IPS DF 6.9 (cell line): ENCODE measurements at regions not wholly inside any gene's neighbourhood (a gene's known extent, or its start where the extent isn't known, plus 50 kb on each side); places are given as distances from the start of the nearest gene placed in this dataset.

Source experiments
- DNase-seq: peaks from one replicate; pipeline ENCODE4 v3.0.0-alpha.2; 2013; ENCODE audit warnings: low read depth, low spot score
- H3K27ac ChIP-seq: one replicate; pipeline ENCODE4 v1.5.1; 2013; ENCODE audit warnings: low read length, control low read depth
- H3K27me3 ChIP-seq: 2 replicates; pipeline ENCODE4 v1.6.1; 2013; ENCODE audit warnings: mild to moderate bottlenecking, low read length; ENCODE audit not compliant: control insufficient read depth, insufficient read depth
- H3K36me3 ChIP-seq: 2 replicates; pipeline ENCODE4 v1.6.1; 2013; ENCODE audit warnings: low read length; ENCODE audit not compliant: control insufficient read depth, insufficient read depth
- H3K4me1 ChIP-seq: 2 replicates; pipeline ENCODE4 v1.6.1; 2013; ENCODE audit warnings: low read length; ENCODE audit not compliant: control insufficient read depth, insufficient read depth
- H3K4me3 ChIP-seq: 2 replicates; pipeline ENCODE4 v1.5.1; 2013; ENCODE audit warnings: mild to moderate bottlenecking, low read length
- H3K9me3 ChIP-seq: 2 replicates; pipeline ENCODE4 v1.6.1; 2013; ENCODE audit warnings: low read length, inconsistent platforms; ENCODE audit not compliant: control insufficient read depth, insufficient read depth
- WGBS: extraction: QIAGEN DNeasy Blood & Tissue Kit; methylation state at CpG from one replicate; pipeline ENCODE4 v1.1.7; 2013; ENCODE audit warnings: mixed read lengths, missing lambda C conversion rate; ENCODE audit not compliant: insufficient read length, insufficient coverage; 5-methylcytosine and 5-hydroxymethylcytosine counted together

DNA sequence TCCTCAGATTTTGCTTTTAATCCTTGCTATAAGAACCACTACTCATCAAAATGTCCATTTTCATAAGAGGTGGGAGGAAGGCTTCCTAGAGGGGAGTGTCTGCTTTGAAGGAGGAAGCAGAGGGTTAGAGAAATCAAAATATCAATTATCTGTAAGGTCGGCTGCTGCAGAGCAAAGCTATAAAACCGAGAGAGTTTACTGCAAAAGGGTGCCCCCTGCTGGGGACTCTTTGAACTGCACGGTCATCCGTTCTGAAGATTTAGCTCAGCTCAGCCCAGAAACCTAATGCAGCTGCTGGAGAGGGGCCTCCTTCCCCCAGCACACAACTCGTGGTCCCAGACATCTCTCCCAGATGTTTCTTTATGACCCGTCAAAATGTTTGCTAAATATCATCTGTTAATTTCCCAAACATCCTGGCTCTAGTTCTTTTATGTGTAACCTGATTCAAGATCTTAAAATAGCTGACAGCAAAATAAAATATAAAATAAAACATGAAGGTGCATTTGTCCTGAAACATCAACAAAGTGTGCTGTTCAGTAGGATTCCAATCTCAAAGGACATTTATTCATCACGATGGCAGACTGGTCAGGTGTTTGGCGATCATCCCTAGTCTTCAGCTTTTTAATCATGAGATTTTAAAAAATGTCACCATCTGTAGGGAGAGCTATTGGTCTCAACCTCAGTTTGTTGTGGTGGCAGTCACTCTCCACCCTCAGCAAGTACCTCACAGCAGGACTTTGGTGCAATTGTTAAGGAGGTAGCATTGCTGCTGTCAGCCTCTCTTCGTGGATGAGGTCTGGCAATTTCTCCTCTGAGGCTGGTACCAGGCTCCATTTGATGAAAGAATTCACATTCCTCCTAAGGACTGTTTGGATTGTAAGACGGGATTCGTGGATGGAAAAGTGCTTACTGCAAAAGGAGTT lies 185.9 kb downstream of the MTX2 start:
- no CpG with 5 or more reads among the region's 11 CpGs for WGBS
- H3K9me3 ChIP-seq, result no peaks in the 10 kb centered on the region
- H3K36me3 ChIP-seq, result no peaks in the 10 kb centered on the region
- H3K27me3 ChIP-seq, result no peaks in the 10 kb centered on the region
- H3K27ac ChIP-seq, result no peak overlapping the region
- peaks cover 7% of the 10 kb centered on the region; the same call in 1 of the 2 replicates for H3K4me1 ChIP-seq
- no peak overlapping the region for H3K4me3 ChIP-seq
- peak; percentile 50 for DNase-seq

DNA sequence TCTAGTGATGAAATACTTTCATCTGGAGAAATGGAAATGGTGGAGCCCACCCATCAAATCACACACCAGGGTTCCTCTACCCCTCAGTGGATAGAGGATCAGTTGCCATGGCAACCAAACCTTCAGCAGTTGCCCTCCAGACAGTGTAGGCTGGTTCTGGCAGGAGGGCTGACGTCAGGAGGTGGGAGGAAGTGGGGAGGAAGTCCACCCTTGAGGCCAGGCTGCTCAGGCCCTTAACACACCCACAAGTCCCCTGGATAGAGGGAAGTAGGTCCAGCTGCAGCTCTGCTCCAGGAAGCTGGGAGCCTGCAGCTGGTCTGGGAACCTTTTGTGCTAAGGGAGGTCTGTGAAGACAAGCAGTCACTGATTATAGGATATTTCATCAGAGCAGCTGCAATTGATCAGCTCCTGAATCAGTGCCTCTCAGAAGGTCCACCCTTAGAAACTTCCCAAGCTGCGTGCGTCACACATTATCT lies 186.6 kb downstream of the MTX2 start:
- WGBS, result no CpG with 5 or more reads among the region's 3 CpGs
- Histone ChIP-seq H3K27me3 (no peaks in the 10 kb centered on the region), H3K4me3 (no peak overlapping the region), H3K4me1 (peaks cover 3% of the 10 kb centered on the region; the same call in 1 of the 2 replicates), H3K27ac (no peak overlapping the region), H3K36me3 (no peaks in the 10 kb centered on the region), H3K9me3 (no peaks in the 10 kb centered on the region)
- no peak for DNase-seq

DNA sequence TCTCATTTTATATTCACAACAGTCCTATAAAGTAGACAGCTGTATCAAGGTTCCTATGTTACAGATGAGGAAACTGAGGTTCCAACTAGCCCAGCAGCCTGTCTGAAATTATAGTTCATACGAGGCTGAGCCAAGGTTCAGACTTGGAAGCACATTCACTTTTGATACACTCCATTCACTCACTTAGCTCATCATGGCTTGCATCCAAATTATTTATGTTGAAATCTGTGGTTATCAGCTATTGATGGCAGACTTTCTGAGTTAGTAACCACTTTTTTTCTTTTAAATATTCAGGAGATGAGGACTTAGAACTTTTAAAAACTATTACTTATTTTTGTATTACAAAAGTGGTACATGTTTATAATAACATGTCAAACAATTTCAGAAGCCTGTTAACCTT lies 188.2 kb downstream of the MTX2 start:
- WGBS, result no CpG with 5 or more reads among the region's 1 CpG
- no peak for DNase-seq
- H3K27ac ChIP-seq, result no peak overlapping the region
- H3K27me3 ChIP-seq, result no peaks in the 10 kb centered on the region
- H3K36me3 ChIP-seq, result no peaks in the 10 kb centered on the region
- no peaks in the 10 kb centered on the region for H3K4me1 ChIP-seq
- H3K9me3 ChIP-seq, result no peaks in the 10 kb centered on the region
- H3K4me3 ChIP-seq, result no peak overlapping the region

DNA sequence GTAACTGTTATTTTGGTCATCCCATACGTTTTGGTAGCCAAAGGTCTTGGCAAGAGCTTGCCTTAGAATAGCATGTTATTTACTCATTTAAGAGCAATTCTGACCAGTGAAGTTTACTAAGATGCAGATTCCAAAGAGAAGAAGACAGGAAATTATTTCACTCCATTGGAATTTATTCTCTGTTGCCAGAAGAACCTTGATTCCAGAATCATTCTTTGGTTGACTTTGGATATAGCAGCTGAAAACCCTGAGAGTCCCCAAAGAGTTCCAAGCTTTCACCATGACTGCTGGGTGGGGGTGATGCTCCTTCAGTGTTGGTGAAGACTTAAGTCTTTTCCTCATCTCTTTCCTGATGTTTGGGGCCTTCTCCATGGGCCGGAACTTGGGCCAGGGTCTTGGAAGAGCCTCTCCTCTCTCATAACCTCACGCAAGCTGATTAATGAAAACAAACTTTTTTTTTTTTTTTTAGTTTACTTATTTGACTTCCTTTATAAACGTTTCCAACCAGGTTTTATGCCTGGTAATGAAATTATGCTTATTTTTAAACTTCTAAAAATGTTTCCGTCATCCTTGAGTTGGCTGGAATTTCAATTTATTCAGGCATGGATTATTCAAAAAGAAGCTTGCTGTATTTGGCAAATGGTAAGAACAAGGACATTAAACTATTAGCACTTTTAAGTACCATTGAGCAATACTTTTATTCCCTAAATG lies 192.0 kb downstream of the MTX2 start:
- Histone ChIP-seq H3K4me3 (no peak overlapping the region), H3K27me3 (no peaks in the 10 kb centered on the region), H3K4me1 (no peaks in the 10 kb centered on the region), H3K9me3 (no peaks in the 10 kb centered on the region), H3K27ac (no peak overlapping the region), H3K36me3 (no peaks in the 10 kb centered on the region)
- no CpG with 5 or more reads among the region's 5 CpGs for WGBS
- DNase-seq, result no peak

- H3K27me3 ChIP-seq, result no peaks in the 10 kb centered on the region
- no peaks in the 10 kb centered on the region for H3K9me3 ChIP-seq
- H3K4me3 ChIP-seq, result no peak overlapping the region
- H3K36me3 ChIP-seq, result no peaks in the 10 kb centered on the region
- H3K27ac ChIP-seq, result no peak overlapping the region
- H3K4me1 ChIP-seq, result 0 out of 2 replicates have a peak, but pooled peaks cover 1% of the 10 kb centered on the region
- DNase-seq, result no peak
- no CpG with 5 or more reads among the region's 5 CpGs for WGBS
Measured at GRCh38 chr2:176461809-176462670, 192.8 kb downstream of the MTX2 start.

DNA sequence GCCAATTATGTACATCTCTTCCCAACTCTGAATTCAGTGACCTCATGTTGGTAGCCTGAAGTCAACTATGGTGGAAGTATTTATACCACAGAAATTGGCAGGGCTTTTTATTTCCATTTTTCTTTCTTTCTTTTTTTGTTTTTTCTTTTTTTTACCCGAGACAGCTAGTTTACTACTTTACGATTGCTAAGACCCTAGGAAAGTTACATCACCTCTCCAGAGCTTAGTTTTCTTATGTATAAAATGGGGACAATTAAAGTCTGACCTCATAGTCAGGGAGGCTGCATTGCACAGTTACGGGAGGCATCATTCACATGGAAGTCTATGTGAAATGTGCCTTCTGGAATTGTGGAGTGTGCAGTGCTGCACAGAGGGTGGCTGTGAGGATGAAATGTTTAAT lies 194.3 kb downstream of the MTX2 start:
- DNase-seq, result no peak
- Histone ChIP-seq H3K4me3 (no peak overlapping the region), H3K9me3 (no peaks in the 10 kb centered on the region), H3K27ac (no peak overlapping the region), H3K4me1 (0 out of 2 replicates have a peak, but pooled peaks cover 1% of the 10 kb centered on the region), H3K27me3 (no peaks in the 10 kb centered on the region), H3K36me3 (no peaks in the 10 kb centered on the region)
- no CpG with 5 or more reads among the region's 3 CpGs for WGBS

- Histone ChIP-seq H3K36me3 (no peaks in the 10 kb centered on the region), H3K27ac (no peak overlapping the region), H3K4me1 (0 out of 2 replicates have a peak, but pooled peaks cover 1% of the 10 kb centered on the region), H3K9me3 (no peaks in the 10 kb centered on the region), H3K4me3 (no peak overlapping the region), H3K27me3 (no peaks in the 10 kb centered on the region)
- no CpG with 5 or more reads among the region's 10 CpGs for WGBS
- DNase-seq, result no peak
Measured at GRCh38 chr2:176464886-176465564, 195.8 kb downstream of the MTX2 start.

DNA sequence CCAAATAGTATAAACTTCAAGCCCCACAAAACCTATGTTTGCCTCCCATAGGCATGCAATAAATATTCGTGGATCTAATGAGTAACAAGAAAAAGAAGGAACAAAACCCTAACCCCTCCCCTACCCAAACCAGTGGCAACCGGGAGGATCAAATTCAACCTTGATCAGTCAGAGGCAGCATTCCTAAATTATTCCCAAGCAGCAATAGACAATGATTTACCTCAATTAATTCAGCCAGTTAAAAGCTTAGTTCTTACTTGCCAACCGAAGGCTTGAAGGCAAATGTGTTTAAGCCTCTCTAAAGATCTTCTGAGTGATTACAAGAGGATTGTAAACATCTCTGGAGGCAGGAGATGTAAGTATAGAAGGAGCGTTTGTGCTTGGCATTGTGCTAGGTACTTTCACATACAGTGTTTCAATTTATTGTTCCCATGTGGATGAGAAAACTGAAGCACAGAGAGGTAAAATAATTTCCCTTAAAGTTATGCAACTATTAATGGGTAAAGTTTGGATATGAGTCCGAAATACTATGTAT lies 197.7 kb downstream of the MTX2 start:
- no peak for DNase-seq

GRCh38 chr2:176467595-176467994 lies 198.4 kb downstream of the MTX2 start:
- Histone ChIP-seq H3K4me1 (0 out of 2 replicates have a peak, but pooled peaks cover 1% of the 10 kb centered on the region), H3K4me3 (no peak overlapping the region), H3K27me3 (no peaks in the 10 kb centered on the region), H3K27ac (no peak overlapping the region), H3K9me3 (no peaks in the 10 kb centered on the region), H3K36me3 (no peaks in the 10 kb centered on the region)
- WGBS, result no CpG with 5 or more reads among the region's 6 CpGs
- no peak for DNase-seq

More for the DNA sequence above, 197.7 kb downstream of the MTX2 start:
- Histone ChIP-seq H3K36me3 (no peaks in the 10 kb centered on the region), H3K27ac (no peak overlapping the region), H3K4me3 (no peak overlapping the region), H3K4me1 (0 out of 2 replicates have a peak, but pooled peaks cover 1% of the 10 kb centered on the region), H3K27me3 (no peaks in the 10 kb centered on the region), H3K9me3 (no peaks in the 10 kb centered on the region)
- WGBS, result no CpG with 5 or more reads among the region's 5 CpGs
